ENCODE measurements at regions not wholly inside any gene's neighbourhood (a gene's known extent, or its start where the extent isn't known, plus 50 kb on each side); places are given as distances from the start of the nearest gene placed in this dataset.

DNA sequence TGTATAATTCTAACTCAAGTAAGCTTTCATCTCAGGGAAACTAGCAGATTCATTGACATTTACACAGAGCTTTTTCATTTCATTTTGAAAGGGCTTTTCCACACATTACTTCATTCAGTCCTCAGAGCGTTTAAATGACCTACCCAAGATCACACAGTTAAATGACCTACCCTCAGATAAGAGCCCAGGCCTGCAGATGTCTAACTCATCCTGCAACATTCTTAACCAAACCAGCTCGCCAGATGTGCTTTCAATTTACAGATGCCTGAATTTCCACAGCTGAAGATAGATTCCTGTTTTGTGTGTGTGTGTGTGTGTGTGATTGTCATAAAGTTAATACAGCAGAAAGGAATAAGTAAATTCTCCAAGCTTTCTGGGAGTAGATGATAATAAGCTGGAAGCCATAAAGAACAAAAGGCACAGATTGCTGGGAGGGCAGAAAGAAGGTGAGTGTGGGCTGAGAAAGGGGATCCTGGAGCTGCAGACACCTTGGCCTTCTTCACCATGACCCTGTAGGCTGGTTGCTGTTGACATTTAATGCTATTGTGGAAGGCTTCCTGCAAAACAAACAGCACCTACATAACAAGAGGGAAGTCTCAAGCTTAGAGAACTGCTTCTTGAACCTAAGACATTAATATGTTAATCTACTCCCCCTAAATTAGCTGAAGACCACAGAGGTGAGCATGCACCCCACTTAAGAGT is 489.7 kb upstream of the CELF2 start:
- no peak for DNase-seq

DNA sequence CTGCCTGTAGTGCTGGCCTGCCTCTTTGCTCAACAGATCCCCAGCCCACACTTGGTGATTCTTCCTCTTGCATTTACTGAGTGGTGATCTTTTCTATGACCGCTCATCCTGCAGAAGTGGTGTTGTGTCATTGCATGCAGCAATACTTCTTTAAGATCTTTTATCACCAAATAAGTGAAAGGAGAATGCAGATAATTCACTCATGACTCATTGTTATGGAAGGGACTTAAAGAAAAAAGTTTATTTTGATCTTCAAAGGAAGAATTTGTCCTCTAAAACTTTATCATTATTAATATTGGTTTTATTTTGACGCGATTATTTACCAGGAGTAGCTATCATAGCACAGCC is 489.1 kb upstream of the CELF2 start:
- no peak for DNase-seq

DNA sequence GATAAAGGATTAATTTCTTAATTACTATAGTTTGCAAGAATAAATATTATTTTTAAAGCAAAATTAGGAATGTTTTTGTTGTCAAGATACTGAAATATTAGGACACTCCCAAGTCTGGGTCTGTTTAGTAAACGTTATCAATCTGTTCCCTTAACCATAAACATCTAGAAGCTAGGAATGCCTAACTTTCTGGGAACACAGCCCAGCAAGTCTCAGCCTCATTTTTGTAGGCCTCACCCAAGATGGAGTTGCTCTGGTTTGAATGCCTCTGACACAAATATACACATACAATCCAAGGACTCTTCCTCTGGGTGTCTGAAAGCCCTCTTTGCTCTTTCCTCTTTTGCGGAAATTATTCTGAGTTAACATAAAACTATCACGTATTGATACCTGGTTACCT is 487.4 kb upstream of the CELF2 start:
- no peak for DNase-seq

DNA sequence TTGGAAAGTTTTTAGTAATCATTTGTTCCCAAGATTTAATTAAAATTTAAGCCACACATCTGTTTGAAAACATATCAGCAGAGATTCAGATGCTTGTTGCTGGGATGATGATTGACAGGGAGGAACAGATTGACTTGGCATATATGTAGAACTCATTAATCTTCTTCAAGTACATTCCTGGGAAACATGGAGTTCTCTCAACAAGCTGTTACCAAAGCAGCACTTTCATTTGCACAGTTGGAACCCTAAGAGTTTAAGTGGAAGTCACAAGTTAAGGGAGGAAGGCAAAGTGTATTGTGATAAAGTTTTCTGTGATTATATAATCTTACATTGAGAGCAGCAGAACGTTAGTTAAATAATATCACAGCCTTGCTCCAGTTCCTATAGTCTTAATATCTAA is 485.4 kb upstream of the CELF2 start:
- DNase-seq, result no peak

DNA sequence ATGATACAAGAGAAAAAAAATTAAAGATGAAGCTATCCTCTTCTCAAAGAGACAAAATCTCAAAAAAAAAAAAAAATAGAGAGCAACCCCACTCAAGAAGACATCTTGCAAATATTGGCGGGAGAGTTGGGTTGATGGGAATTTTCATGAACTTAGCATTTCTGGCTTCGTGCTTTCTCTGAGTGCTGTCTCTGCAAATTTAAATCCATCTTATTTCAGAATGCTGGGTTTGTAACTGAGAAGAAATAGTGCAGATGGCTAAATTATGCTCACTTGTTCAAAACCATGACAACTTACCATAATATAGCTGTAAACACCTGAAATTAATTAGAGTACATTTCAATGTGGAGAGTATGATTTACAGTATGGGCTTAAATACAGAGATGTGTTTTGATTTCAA is 484.8 kb upstream of the CELF2 start:
- no peak for DNase-seq

DNA sequence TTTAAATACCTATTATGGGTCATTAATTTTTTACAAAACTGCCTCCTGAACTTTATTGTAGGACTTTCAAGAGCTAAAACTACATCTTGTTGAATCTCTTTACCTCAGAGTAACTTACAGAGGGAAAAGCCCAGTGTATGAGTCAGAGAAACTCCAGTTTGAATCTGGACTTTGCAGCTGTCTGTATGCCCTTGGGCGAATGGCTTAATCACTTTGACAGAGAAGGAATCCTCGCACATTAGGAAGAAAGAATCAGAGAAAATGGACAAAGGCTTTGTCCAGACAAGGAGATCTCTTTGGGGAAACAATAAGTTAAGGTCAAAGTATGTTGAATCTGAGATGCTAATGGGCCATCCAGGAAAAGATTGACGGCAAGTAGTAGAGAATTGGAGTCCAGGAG is 484.2 kb upstream of the CELF2 start:
- DNase-seq, result no peak

DNA sequence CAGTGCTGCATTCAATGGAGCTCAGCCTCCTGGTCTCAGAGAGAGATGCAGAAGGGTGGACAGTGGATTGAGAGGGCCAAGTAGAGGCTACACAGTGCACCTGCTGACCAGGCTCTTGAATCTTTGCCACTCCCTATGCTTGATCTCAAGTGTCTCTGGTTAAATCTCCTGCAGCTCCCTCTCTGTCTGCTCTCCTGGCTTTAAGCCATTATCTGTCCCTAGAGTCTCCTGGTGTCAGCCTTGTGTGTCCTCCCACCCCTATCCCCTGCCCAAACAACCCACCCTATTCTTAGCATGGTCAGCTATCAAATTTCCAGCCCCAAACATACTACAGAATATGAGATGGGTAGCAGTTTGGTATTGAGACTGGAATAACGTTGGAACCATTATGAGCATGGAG is 479.3 kb upstream of the CELF2 start:
- no peak for DNase-seq

DNA sequence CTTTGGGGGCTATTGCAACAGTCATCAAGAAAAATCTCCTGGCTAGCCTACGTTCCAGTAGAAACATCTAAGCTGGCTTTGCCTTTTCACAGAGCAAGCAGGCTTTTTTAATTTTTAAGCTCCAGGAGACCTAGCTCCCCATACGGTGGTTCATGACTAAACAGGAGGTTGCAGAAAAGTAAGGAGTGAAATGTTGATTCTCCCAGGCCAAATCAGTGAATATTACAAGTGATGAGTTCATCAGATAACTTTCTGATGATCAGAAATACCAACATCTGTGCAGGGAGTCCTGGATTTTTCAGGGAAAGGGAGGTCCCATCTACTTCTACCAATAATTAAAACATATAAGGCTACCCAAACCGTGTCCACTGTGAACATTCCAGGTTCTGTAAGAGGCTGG is 477.3 kb upstream of the CELF2 start:
- no peak for DNase-seq

DNA sequence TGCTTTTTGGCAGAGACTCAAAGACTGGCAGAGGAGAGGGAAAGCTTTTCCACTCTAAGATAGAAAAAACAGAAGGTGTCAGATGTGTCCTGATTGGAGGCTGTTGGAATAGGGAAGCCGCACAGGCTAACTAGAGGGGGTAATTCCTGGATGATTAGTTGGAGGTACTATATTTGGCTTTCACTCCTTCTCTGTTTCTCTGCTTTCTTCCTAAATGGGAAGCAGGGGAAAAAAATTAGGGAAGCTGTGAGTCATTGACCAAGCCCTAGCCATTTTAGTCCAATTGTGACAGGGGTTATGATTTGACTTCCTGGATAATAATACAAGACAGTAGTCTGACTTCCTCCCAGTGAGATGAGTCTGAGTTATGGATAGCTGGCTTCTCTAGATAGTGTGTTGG is 475.2 kb upstream of the CELF2 start:
- DNase-seq, result peak in 3 of 58 donors; percentile 4 to 29 (median 24)

DNA sequence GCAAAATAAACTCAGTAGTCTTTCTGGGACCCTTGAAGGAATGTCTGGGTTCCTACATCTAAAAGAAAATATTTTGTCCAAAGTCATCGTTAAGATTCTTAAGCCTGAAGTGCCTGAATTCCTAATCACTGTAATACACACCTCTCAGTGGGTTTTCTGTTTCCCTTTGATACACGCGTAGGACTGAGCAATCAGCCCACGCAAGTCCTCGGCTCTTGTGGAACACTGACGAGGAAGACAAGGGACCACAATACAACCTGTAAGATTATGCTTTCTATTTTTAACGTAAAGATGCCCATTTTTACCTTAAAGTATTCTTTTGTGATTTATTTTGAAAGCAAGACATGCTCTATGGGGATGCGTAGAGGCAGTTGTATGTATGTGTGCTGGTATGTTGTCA is 472.8 kb upstream of the CELF2 start:
- DNase-seq, result no peak

DNA sequence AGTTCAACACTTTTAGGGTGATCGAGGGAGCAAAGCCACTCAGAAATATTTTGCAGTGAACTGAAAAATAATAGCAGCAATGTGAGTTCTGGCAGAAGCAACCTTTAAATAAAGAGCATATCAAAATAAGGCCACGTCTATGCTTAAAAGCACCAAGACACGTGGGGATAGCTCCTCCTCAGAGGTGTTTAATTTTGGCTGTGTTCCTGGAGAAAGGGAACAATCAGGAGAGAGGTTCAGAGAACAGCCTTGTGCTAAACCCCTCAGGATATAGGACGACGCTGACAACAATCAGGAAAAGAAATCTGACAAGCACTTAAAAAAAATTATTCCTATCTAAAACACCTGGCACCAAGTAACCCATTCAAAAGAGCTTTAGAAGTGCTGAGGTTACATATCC is 471.9 kb upstream of the CELF2 start:
- no peak for DNase-seq

DNA sequence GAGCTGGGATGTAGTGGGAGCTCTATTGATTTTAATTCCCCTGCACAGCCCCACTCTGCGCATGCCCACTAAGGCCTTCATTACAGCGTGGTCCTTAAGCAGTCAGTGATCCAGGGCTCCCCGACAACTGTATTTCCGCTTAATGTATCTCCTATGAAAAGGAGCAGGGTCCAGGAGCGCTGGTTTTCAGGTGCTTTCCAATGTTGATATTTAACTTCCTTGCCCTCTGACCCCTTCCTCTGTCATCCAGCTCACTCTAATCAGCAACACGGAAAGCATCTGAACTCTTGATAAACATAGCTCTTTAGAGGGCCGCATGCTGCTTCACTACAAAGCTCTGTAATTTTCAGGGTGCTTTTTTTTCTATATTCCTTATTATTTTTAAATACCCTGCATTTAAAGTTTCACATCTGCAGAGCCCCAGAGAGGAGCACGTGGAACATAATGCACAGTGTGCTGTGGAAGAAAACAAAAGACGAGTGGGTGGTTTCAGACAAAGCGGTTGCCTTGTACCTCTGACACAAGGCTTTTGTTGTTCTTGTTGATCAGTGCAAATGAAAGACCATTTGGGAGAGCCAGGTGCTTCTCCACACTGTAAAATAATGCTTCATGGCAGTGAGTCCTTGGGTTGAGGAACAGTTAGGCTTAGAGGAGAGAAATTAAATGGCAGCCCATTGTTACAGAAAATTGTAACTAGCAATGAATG is 465.9 kb upstream of the CELF2 start:
- no peak for DNase-seq

DNA sequence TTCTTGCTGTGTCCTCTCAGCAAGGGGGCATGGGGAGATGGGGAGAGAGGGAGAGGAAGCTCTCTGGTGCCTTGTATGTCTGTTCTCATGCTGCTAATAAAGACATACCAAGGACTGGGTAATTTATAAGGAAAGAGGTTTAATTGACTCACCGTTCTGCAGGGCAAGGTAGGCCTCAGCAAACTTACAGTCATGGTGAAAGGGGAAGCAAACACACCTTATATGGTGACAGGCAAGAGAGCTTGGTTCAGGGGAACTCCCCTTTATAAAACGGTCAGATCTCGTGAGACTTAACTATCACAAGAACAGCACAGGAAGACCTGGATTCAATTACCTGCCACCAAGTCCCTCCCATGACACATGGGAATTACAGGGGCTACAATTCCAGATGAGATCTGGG is 464.7 kb upstream of the CELF2 start:
- DNase-seq, result no peak

DNA sequence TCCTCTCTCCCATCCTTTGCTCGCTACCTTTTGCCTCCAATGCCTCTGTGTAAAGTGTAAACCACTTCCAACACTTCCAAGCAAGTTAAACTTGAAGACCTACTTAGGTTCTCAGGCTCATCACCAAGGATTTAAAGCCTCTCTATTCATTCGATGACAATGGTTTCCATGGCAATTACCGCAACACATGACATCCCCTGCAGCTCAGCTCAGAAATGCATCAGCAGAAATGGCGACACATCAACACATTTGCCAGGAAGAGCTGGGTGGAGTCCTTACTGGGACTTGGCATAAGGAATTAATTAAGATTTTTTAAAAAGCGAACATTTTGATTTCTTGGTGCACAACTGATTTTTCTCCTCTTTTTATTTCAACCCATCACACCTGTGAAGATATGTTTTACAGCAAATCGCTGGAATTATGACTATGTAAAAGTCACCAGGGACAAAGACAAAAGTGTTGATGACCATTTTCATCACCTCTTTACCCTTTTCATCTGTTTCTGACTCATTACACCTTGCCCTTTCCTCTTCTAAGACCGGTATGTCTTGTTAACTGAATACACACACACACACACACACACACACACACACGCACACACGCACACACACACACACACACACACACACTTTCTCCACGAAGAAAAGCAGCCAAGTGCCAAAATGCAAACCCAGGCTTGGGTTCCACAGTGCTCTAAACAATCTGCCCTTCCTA is 453.4 kb upstream of the CELF2 start:
- peak in 4 of 58 donors; percentile 5 to 19 (median 8) for DNase-seq

DNA sequence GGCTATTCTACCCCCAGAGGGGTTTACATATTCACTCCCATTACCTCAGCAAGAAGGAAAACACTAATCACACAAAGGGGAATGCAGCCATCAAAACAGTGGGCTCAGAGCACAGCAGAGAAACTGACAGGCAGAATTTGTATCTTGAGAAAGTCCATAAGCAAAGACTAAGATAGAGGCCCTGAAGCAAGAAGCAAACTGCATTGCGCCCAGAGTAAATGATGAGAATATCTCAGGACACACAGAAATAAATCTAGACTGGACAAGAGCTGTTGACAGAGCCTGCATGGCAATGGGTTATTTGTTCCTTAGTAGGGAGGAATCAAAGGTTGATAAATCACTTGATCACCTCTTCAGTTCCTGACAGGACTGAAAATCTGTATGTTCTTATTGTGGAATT is 440.7 kb upstream of the CELF2 start:
- no peak for DNase-seq

DNA sequence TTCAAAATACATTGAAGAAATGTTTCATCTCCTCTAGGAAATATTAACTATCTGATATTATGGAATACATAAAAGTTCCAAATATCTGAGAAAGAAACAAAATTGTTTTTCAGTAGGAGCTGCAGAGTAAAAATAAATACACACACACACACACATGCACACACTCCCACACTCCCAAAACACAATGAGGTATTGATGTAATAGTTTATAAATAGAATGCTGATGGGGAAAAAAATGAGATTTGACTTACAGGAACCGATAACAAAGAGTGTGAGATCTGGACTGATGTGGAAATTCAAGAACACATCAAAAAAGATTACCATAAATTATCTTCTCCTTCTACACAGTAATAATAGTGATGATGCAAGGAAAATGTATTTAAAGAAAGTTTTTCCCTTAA is 438.0 kb upstream of the CELF2 start:
- DNase-seq, result no peak

DNA sequence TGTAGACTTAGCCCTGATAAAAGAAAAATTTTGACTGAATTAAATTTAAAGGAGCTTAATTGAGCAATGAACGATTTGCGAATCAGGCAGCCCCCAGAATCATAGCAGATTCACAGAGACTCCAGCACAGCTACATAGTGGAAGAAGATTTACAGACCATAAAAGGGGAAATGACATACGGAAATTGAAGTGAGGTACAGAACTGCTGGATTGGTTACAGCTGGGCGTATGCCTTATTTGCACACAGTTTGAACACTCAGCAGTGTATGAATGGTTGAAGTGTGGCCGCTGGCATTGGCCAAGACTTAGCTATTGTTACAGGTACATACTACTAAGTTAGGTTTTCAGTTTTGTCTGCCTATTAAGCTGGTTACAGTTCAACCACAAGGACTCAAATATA is 433.5 kb upstream of the CELF2 start:
- no peak for DNase-seq

DNA sequence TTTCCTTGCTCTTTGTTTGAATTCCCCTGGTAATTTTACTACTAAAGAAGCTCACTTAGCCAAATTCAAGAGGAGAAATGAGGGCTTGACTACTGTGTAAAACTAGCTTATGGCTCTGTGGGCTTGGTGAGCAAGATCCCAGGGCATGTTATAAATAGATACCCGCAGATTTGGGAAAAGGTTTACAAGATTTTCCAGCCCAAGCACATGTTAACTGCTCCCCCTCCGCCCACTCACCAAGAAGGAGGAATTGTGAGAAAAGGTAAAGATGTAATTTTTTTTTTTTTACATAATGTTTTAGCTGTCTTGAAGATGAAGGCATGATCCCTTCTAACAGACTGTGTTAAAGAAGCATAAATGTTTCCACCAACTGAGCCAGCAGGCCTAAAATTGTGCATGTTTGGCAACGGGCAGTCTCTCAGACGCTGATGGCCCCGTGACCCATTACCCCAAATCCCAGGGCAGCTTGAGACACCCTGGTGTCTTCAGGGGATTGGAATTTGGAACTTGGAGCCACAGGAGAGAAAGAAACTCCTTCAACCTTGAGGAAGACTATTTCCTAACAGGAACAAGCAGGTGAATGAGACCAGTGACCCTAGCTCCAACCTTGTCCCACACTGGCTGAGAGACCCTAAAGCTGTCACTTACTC is 429.8 kb upstream of the CELF2 start:
- no peak for DNase-seq

DNA sequence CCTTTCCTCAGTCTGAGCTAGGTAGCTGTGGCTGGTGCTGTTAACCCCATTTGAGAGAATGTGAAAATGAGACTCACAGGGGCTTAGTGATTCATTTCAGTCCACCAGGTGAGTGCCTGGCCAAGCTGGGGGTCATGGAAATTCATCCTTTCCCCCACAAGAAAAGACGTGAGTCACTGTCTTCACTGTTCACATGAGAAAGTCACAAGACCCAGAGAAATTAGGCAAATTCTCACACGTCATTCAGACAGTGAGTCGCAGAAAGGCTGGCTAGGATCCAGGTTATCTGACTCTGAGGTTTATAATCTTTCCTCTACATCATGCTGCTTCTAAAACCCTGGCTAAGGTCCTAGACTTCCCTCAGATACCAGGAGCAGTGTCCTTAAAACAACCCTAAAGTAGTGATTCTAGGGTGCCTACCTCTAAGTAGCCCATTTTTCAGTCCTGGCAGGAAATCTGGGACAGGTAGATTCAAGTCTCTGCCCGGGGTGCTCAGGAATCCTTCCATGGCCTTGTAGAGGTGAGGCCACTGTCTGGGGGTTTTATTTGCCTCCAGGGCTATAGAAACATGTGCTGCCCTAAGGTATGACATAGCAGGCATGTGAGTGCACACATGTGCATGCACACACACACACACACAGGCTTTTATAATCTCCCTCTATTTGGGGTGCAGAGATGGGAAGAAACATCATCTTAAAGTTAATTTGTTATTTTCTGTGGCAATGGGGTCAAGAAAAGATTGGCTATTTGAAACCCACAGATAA is 427.9 kb upstream of the CELF2 start:
- DNase-seq, result no peak

DNA sequence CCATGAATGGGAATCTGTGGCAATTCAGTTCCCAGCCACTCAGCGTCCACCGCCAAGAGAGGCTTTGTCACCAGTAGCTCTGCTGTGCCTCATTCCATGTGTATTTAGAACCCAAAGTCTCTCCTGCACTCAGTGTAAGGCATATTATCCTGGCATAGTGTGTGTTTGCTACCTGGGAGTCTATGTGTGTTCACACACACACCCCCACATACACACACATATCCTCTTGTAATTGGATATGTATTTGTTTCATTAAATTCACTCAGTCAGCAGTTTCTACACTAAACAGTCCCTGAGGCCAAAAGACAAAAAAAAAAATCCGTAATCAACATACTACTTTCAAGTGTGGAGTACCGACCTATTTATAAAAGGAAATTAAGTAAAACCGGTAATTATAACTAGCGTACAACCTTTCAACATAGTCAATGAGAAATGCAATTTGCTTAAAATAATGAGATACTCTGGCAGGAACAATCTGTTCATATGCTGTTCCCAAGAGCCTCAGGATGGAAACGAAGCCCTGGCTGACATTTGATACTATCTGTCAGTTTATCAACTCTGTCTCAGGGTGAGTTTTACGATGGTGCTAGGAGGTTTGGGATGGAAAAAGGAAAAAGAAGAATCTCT is 425.8 kb upstream of the CELF2 start:
- no peak for DNase-seq

DNA sequence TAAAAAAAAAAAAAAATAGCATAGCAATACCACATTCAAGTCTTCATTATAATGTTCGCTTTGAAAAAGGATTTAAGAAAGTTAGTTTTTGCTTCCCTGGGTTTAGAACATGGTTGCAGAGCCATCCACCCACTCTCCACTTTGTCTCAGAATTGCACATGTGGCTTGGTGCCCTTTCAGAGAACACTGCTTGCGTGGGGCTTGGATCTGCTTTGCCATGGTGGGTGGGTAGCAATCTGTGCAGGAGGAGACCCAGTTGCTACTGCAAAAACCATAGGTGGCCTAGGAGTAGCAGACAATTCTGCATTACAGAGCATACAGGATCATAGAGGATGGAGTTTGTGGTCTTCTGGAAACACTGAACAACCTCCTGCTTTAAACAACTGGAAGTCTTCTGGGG is 421.4 kb upstream of the CELF2 start:
- DNase-seq, result peak in 24 of 58 donors; percentile 1 to 72 (median 12)
